CD4-positive, alpha-beta T cell treated with Interleukin-4 for 4 hours (primary cell): ENCODE measurements at regions not wholly inside any gene's neighbourhood (a gene's known extent, or its start where the extent isn't known, plus 50 kb on each side); places are given as distances from the start of the nearest gene placed in this dataset.
"Not testable (repeated sequence)": the region's sequence is repeated elsewhere in the genome, so short reads cannot be mapped to it uniquely, and the experiment has no call there.

Source experiments
- DNase-seq: peaks from one replicate; pipeline ENCODE4 v3.0.0-alpha.2; 2020

- DNase-seq, result not testable (repeated sequence)
Observed at GRCh38 chr10:42533866-42534265, 104.5 kb downstream of the ZNF33B start.

GRCh38 chr10:42532996-42533395, 105.4 kb downstream of the ZNF33B start:
- no peak for DNase-seq

GRCh38 chr10:42523098-42523497, 115.3 kb downstream of the ZNF33B start:
- no peak for DNase-seq

- DNase-seq, result no peak
Observed at GRCh38 chr10:42519761-42520460, 118.5 kb downstream of the ZNF33B start.

- DNase-seq, result no peak
Observed at GRCh38 chr10:42519079-42519478, 119.3 kb downstream of the ZNF33B start.

- no peak for DNase-seq
Observed at GRCh38 chr10:42513921-42514320, 124.4 kb downstream of the ZNF33B start.

- no peak for DNase-seq
Observed at GRCh38 chr10:42491801-42492200, 146.6 kb downstream of the ZNF33B start.

- DNase-seq, result no peak
Observed at GRCh38 chr10:42491001-42491592, 147.3 kb downstream of the ZNF33B start.

- DNase-seq, result no peak
Observed at GRCh38 chr10:42490368-42490767, 148.0 kb downstream of the ZNF33B start.

GRCh38 chr10:42488416-42488815, 150.0 kb downstream of the ZNF33B start:
- no peak for DNase-seq

GRCh38 chr10:42482411-42482810, 156.0 kb downstream of the ZNF33B start:
- DNase-seq, result no peak

- no peak for DNase-seq
Observed at GRCh38 chr10:42479057-42479456, 159.3 kb downstream of the ZNF33B start.

GRCh38 chr10:42477170-42477569, 161.2 kb downstream of the ZNF33B start:
- no peak for DNase-seq

- no peak for DNase-seq
Observed at GRCh38 chr10:42476101-42476500, 162.3 kb downstream of the ZNF33B start.

- no peak for DNase-seq
Observed at GRCh38 chr10:42475168-42476098, 162.9 kb downstream of the ZNF33B start.

GRCh38 chr10:42454313-42454712, 184.1 kb downstream of the ZNF33B start:
- DNase-seq, result no peak

- DNase-seq, result no peak
Observed at GRCh38 chr10:42431095-42431494, 207.3 kb downstream of the ZNF33B start.

GRCh38 chr10:42428534-42428933, 209.8 kb downstream of the ZNF33B start:
- DNase-seq, result no peak

GRCh38 chr10:42422911-42423310, 215.5 kb downstream of the ZNF33B start:
- no peak for DNase-seq

GRCh38 chr10:42421812-42422211, 216.6 kb downstream of the ZNF33B start:
- DNase-seq, result no peak

GRCh38 chr10:42419789-42420188, 218.6 kb downstream of the ZNF33B start:
- no peak for DNase-seq

- no peak for DNase-seq
Observed at GRCh38 chr10:42380926-42381547, 257.3 kb downstream of the ZNF33B start.

- DNase-seq, result no peak
Observed at GRCh38 chr10:42367532-42368230, 270.7 kb downstream of the ZNF33B start.
